ENCODE measurements at regions not wholly inside any gene's neighbourhood (a gene's known extent, or its start where the extent isn't known, plus 50 kb on each side); places are given as distances from the start of the nearest gene placed in this dataset.

GRCh38 chr11:81839976-81840375 lies 893.7 kb downstream of the FAM181B start:
- no peaks in the 10 kb centered on the region for H3K27me3 ChIP-seq (ENCODE audit: insufficient read depth, poor library complexity, severe bottlenecking)
- H3K27ac ChIP-seq (replicated peaks): no peak overlapping the region
- no peak for DNase-seq (ENCODE audit: low read depth in 1 of 2, low spot score in 1 of 2)
- no peak overlapping the region for H3K4me3 ChIP-seq (replicated peaks; ENCODE audit: insufficient read depth, low read length)
- TF ChIP-seq REST (IDR thresholded peaks at IDR 0.05; ENCODE audit: insufficient replicate concordance, low read depth): no peak

- no peak for DNase-seq (ENCODE audit: low read depth in 1 of 2, low spot score in 1 of 2)
- TF ChIP-seq CTCF (IDR thresholded peaks at IDR 0.05; ENCODE audit: insufficient read depth, low read length): no peak
- H3K27me3 ChIP-seq (ENCODE audit: insufficient read depth, poor library complexity, severe bottlenecking): no peaks in the 10 kb centered on the region
- H3K27ac ChIP-seq (replicated peaks): no peak overlapping the region
- H3K4me3 ChIP-seq (replicated peaks; ENCODE audit: insufficient read depth, low read length): no peak overlapping the region
Measured at GRCh38 chr11:81839016-81839415, 894.6 kb downstream of the FAM181B start.

GRCh38 chr11:81829976-81830375 lies 903.7 kb downstream of the FAM181B start:
- DNase-seq (ENCODE audit: low read depth in 1 of 2, low spot score in 1 of 2): no peak
- H3K27me3 ChIP-seq (ENCODE audit: insufficient read depth, poor library complexity, severe bottlenecking): no peaks in the 10 kb centered on the region
- TF ChIP-seq GABPA (IDR thresholded peaks at IDR 0.05; ENCODE audit: low read depth) (no peak), REST (IDR thresholded peaks at IDR 0.05; ENCODE audit: insufficient replicate concordance, low read depth) (no peak), SPI1 (IDR thresholded peaks at IDR 0.05; ENCODE audit: borderline replicate concordance, low read depth) (no peak), CTCF (IDR thresholded peaks at IDR 0.05; ENCODE audit: insufficient read depth, low read length) (no peak), POLR2AphosphoS5 (IDR thresholded peaks at IDR 0.05; ENCODE audit: low read depth) (no peak)
- no peak overlapping the region for H3K27ac ChIP-seq (replicated peaks)
- no peak overlapping the region for H3K4me3 ChIP-seq (replicated peaks; ENCODE audit: insufficient read depth, low read length)

- DNase-seq (ENCODE audit: low read depth in 1 of 2, low spot score in 1 of 2): no peak
- TF ChIP-seq GABPA (IDR thresholded peaks at IDR 0.05; ENCODE audit: low read depth) (no peak), SPI1 (IDR thresholded peaks at IDR 0.05; ENCODE audit: borderline replicate concordance, low read depth) (no peak)
- Histone ChIP-seq H3K27ac (replicated peaks) (no peak overlapping the region), H3K27me3 (ENCODE audit: insufficient read depth, poor library complexity, severe bottlenecking) (no peaks in the 10 kb centered on the region), H3K4me3 (replicated peaks; ENCODE audit: insufficient read depth, low read length) (no peak overlapping the region)
Measured at GRCh38 chr11:81825346-81825745, 908.3 kb downstream of the FAM181B start.

GRCh38 chr11:81819462-81819861 lies 914.2 kb downstream of the FAM181B start:
- no peak for TF ChIP-seq GABPA (IDR thresholded peaks at IDR 0.05; ENCODE audit: low read depth)
- TF ChIP-seq POLR2AphosphoS5 (IDR thresholded peaks at IDR 0.05; ENCODE audit: low read depth): no peak
- TF ChIP-seq REST (IDR thresholded peaks at IDR 0.05; ENCODE audit: insufficient replicate concordance, low read depth): no peak
- TF ChIP-seq SPI1 (IDR thresholded peaks at IDR 0.05; ENCODE audit: borderline replicate concordance, low read depth): no peak
- TF ChIP-seq CTCF (IDR thresholded peaks at IDR 0.05; ENCODE audit: insufficient read depth, low read length): no peak
- H3K27me3 ChIP-seq (ENCODE audit: insufficient read depth, poor library complexity, severe bottlenecking): no peaks in the 10 kb centered on the region
- H3K27ac ChIP-seq (replicated peaks): no peak overlapping the region
- DNase-seq (ENCODE audit: low read depth in 1 of 2, low spot score in 1 of 2): no peak
- H3K4me3 ChIP-seq (replicated peaks; ENCODE audit: insufficient read depth, low read length): no peak overlapping the region

Data from HL-60 (cell line).